ENCODE measurements at regions not wholly inside any gene's neighbourhood (a gene's known extent, or its start where the extent isn't known, plus 50 kb on each side); places are given as distances from the start of the nearest gene placed in this dataset.

- FAIRE-seq, result no peak
These were observed 61.1 kb upstream of the BDNF start for GRCh38 chr11:27761356-27761755.

GRCh38 chr11:27757953-27758352, 57.7 kb upstream of the BDNF start:
- FAIRE-seq, result no peak

- no peak for FAIRE-seq
These were observed 54.1 kb upstream of the BDNF start for GRCh38 chr11:27754035-27755017.

All from G401.6 (cell line).